ENCODE measurements at regions not wholly inside any gene's neighbourhood (a gene's known extent, or its start where the extent isn't known, plus 50 kb on each side); places are given as distances from the start of the nearest gene placed in this dataset.

DNA sequence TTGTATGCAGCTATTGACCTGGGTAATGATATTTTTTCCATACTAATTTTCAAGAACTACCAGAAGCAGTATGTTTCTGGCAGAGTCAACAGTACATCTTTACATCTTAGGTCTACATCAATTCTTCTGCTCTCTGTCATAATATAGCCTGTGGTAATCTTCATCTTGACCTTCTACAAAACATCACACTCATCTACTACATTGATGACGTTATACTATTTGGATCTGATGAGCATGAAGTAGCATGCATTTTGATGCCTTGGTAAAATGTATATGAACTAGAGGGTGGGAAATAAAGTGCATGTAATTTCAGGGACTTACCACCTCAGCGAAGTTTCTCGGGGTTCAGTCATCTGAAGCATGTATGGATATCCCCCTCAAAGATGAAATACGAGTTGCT, 629.7 kb upstream of the SGCD start:
- H4K8ac ChIP-seq (ENCODE audit: extremely low read depth, insufficient read depth, low read length), result no peak overlapping the region
- no peak overlapping the region for H4K91ac ChIP-seq (replicated peaks; ENCODE audit: insufficient read length, low read length)
- H3K4me3 ChIP-seq (ENCODE audit: extremely low read depth in 1 of 4, insufficient read depth in 2 of 4, low read depth in 3 of 4, low read length in 4 of 4), result no peak overlapping the region
- H3K4me2 ChIP-seq (ENCODE audit: insufficient read depth in 1 of 2, low read depth in 2 of 2, low read length in 2 of 2), result no peak overlapping the region
- no peaks in the 10 kb centered on the region for H3K9me3 ChIP-seq (ENCODE audit: insufficient read depth in 2 of 2, low read depth in 1 of 2, low read length in 1 of 2)
- no peak overlapping the region for H2BK120ac ChIP-seq (replicated peaks; ENCODE audit: low read depth, low read length)
- no peak overlapping the region for H2AFZ ChIP-seq (ENCODE audit: low read length)
- no peak overlapping the region for H3K14ac ChIP-seq (ENCODE audit: insufficient read length)
- no peaks in the 10 kb centered on the region for H3K36me3 ChIP-seq (ENCODE audit: control insufficient read depth in 2 of 4, insufficient read depth in 4 of 4, low read length in 3 of 4)
- no peak overlapping the region for H2AK5ac ChIP-seq (ENCODE audit: low read depth, low read length)
- FAIRE-seq (no peak), DNase-seq (ENCODE audit: low read depth in 1 of 2, low spot score in 2 of 2) (no peak)
- no peaks in the 10 kb centered on the region for H4K20me1 ChIP-seq (replicated peaks in 1 of 2; ENCODE audit: control insufficient read depth in 1 of 2, insufficient read depth in 2 of 2, low read length in 2 of 2)
- TF ChIP-seq SIN3A (conservative IDR thresholded peaks at IDR 0.05 in 1 of 2, IDR thresholded peaks at IDR 0.05 in 1 of 2; ENCODE audit: low read depth in 1 of 2, low read length in 2 of 2), result no peak
- TF ChIP-seq SIRT6 (IDR thresholded peaks at IDR 0.05; ENCODE audit: low read length), result no peak
- no peak for TF ChIP-seq KDM4A (IDR thresholded peaks at IDR 0.05; ENCODE audit: low read depth, low read length, severe bottlenecking)
- TF ChIP-seq SP2 (IDR thresholded peaks at IDR 0.05; ENCODE audit: low read length), result no peak
- no peak for TF ChIP-seq EGR1 (IDR thresholded peaks at IDR 0.05; ENCODE audit: borderline replicate concordance, low read depth, low read length)
- TF ChIP-seq JUND (IDR thresholded peaks at IDR 0.05; ENCODE audit: low read length), result no peak
- TF ChIP-seq HDAC2 (IDR thresholded peaks at IDR 0.05; ENCODE audit: borderline replicate concordance in 1 of 2, low read depth in 2 of 2, low read length in 2 of 2), result no peak
- TF ChIP-seq RFX5 (IDR thresholded peaks at IDR 0.05; ENCODE audit: borderline replicate concordance, low read depth, low read length), result no peak
- TF ChIP-seq BRCA1 (IDR thresholded peaks at IDR 0.05; ENCODE audit: low read depth, low read length), result no peak
- TF ChIP-seq SIX5 (IDR thresholded peaks at IDR 0.05; ENCODE audit: low read depth, low read length), result no peak
- TF ChIP-seq KDM1A (IDR thresholded peaks at IDR 0.05; ENCODE audit: borderline replicate concordance, low read length), result no peak
- TF ChIP-seq NANOG (IDR thresholded peaks at IDR 0.05; ENCODE audit: insufficient read depth, low read depth, low read length, poor library complexity, severe bottlenecking), result no peak
- no peak for TF ChIP-seq RAD21 (IDR thresholded peaks at IDR 0.05 in 1 of 2, conservative IDR thresholded peaks at IDR 0.05 in 1 of 2; ENCODE audit: low read depth in 2 of 2, low read length in 2 of 2)
- no peak for TF ChIP-seq RBBP5 (IDR thresholded peaks at IDR 0.05; ENCODE audit: borderline replicate concordance, low read depth, low read length)
- no peak for TF ChIP-seq CHD1 (IDR thresholded peaks at IDR 0.05; ENCODE audit: low read depth, low read length)
- no peaks in the 10 kb centered on the region for H3K27me3 ChIP-seq (replicated peaks in 1 of 4; ENCODE audit: control insufficient read depth in 3 of 4, extremely low read depth in 1 of 4, insufficient read depth in 3 of 4, low read length in 3 of 4)
- no peak overlapping the region for H3K4ac ChIP-seq (replicated peaks; ENCODE audit: insufficient read length, low read depth, low read length)
- H3K27ac ChIP-seq (ENCODE audit: low read depth, low read length), result no peak overlapping the region
- no peaks in the 10 kb centered on the region for H3K23me2 ChIP-seq (ENCODE audit: low read depth, low read length)
- no peak overlapping the region for H4K5ac ChIP-seq (ENCODE audit: insufficient read length, low read depth, low read length)
- H2BK20ac ChIP-seq (ENCODE audit: low read length), result no peak overlapping the region
- H3K79me1 ChIP-seq (ENCODE audit: low read depth, low read length), result no peaks in the 10 kb centered on the region
- ChIA-PET CTCF (ENCODE audit: partially characterized antibody) (interaction anchor here (0.7 to 0.8 kb wide), 2 partner anchors 18 to 80 kb away, joined by 3 read pairs; no protein-coding TSS in a partner anchor), POLR2A (ENCODE audit: partially characterized antibody) (no interaction called here)
- WGBS, 2 experiments (ENCODE audit: extremely low coverage in 1 of 2, insufficient coverage in 1 of 2, insufficient read length in 1 of 2, insufficient replicate concordance in 2 of 2, low coverage in 1 of 2, low lambda C conversion rate in 2 of 2, missing lambda C conversion rate in 1 of 2), result 79% methylated on average over 4 of the region's 4 CpGs; no CpG with 5 or more reads in 1 of the 2 experiments
- no peak overlapping the region for H3K9ac ChIP-seq (replicated peaks in 1 of 4; ENCODE audit: extremely low read depth in 1 of 4, low read depth in 3 of 4, low read length in 3 of 4)
- no peak overlapping the region for H3K23ac ChIP-seq (ENCODE audit: insufficient read length)
- no peak overlapping the region for H2BK5ac ChIP-seq (ENCODE audit: low read depth, low read length)
- H3K56ac ChIP-seq (replicated peaks; ENCODE audit: insufficient read length, low read depth, low read length), result no peak overlapping the region
- no peak overlapping the region for H2BK12ac ChIP-seq (ENCODE audit: low read depth, low read length)
- no peak overlapping the region for H2BK15ac ChIP-seq (ENCODE audit: low read length)
- H3K18ac ChIP-seq (ENCODE audit: extremely low read depth, low read length), result no peak overlapping the region
- H3K79me2 ChIP-seq (ENCODE audit: control insufficient read depth in 1 of 2, insufficient read depth in 2 of 2, low read length in 2 of 2), result no peaks in the 10 kb centered on the region
- H3K4me1 ChIP-seq (replicated peaks in 1 of 4; ENCODE audit: control insufficient read depth in 3 of 4, insufficient read depth in 4 of 4, low read length in 3 of 4), result no peaks in the 10 kb centered on the region

Data from H1 (cell line).